ENCODE measurements at regions not wholly inside any gene's neighbourhood (a gene's known extent, or its start where the extent isn't known, plus 50 kb on each side); places are given as distances from the start of the nearest gene placed in this dataset.

- H3K79me2 ChIP-seq (ENCODE audit: insufficient read depth): no peaks in the 10 kb centered on the region
- ChIA-PET CTCF (interaction anchor here (1.6 kb wide), 1 partner anchor 18 kb away, joined by 3 read pairs; no protein-coding TSS in a partner anchor), POLR2A (no interaction called here)
- no peaks in the 10 kb centered on the region for H3K36me3 ChIP-seq (replicated peaks in 1 of 2; ENCODE audit: control insufficient read depth in 1 of 2, insufficient read depth in 2 of 2, low read length in 1 of 2)
- H4K20me1 ChIP-seq (ENCODE audit: insufficient read depth): no peaks in the 10 kb centered on the region
- DNase-seq: no peak
- no peaks in the 10 kb centered on the region for H3K9me3 ChIP-seq
- TF ChIP-seq FOXJ3 (CRISPR knock-in tag; IDR thresholded peaks at IDR 0.05) (no peak), SIN3A (IDR thresholded peaks at IDR 0.05; ENCODE audit: borderline replicate concordance, low read depth, low read length) (no peak), IRF3 (IDR thresholded peaks at IDR 0.05; ENCODE audit: low read depth, low read length) (no peak), USF2 (IDR thresholded peaks at IDR 0.05; ENCODE audit: borderline replicate concordance, low read depth, low read length) (no peak), EZH2phosphoT487 (IDR thresholded peaks at IDR 0.05; ENCODE audit: borderline replicate concordance, low read depth) (no peak), NFIC (IDR thresholded peaks at IDR 0.05; ENCODE audit: borderline replicate concordance) (no peak)
- 50% methylated on average over 2 of the region's 2 CpGs for WGBS (ENCODE audit: low lambda C conversion rate)
- no peaks in the 10 kb centered on the region for H3K27me3 ChIP-seq (ENCODE audit: insufficient read depth)
- no peak overlapping the region for H3K27ac ChIP-seq (ENCODE audit: low read depth in 2 of 2, low read length in 1 of 2)
- H3K9ac ChIP-seq: no peak overlapping the region
- no peaks in the 10 kb centered on the region for H3K9me2 ChIP-seq
- no peak overlapping the region for H2AFZ ChIP-seq (ENCODE audit: low read depth)
- H3K4me2 ChIP-seq: no peak overlapping the region
- no peaks in the 10 kb centered on the region for H3F3A ChIP-seq (replicated peaks; ENCODE audit: insufficient read depth)
- H3K4me3 ChIP-seq (ENCODE audit: low read depth in 2 of 2, low read length in 1 of 2): no peak overlapping the region
- H3K4me1 ChIP-seq (ENCODE audit: control insufficient read depth in 1 of 2, insufficient read depth in 2 of 2, low read depth in 1 of 2, low read length in 1 of 2): no peaks in the 10 kb centered on the region
These were observed 109.7 kb upstream of the OSMR start for GRCh38 chr5:38736089-38736488.

- H3K27ac ChIP-seq (ENCODE audit: low read depth in 2 of 2, low read length in 1 of 2): no peak overlapping the region
- ChIA-PET POLR2A (no interaction called here), CTCF (no interaction called here)
- no peak overlapping the region for H3K4me2 ChIP-seq
- 88% methylated on average over 6 of the region's 6 CpGs for WGBS (ENCODE audit: low lambda C conversion rate)
- TF ChIP-seq FOXM1 (IDR thresholded peaks at IDR 0.05; ENCODE audit: low read depth): no peak
- no peak for TF ChIP-seq GATA2 (CRISPR knock-in tag; IDR thresholded peaks at IDR 0.05)
- no peak for TF ChIP-seq POLR2AphosphoS5 (IDR thresholded peaks at IDR 0.05; ENCODE audit: low read depth, low read length)
- TF ChIP-seq CTCF (IDR thresholded peaks at IDR 0.05): no peak
- TF ChIP-seq SMC3 (IDR thresholded peaks at IDR 0.05; ENCODE audit: low read depth, low read length): no peak
- no peaks in the 10 kb centered on the region for H3K36me3 ChIP-seq (replicated peaks in 1 of 2; ENCODE audit: control insufficient read depth in 1 of 2, insufficient read depth in 2 of 2, low read length in 1 of 2)
- no peaks in the 10 kb centered on the region for H3F3A ChIP-seq (replicated peaks; ENCODE audit: insufficient read depth)
- no peaks in the 10 kb centered on the region for H3K4me1 ChIP-seq (ENCODE audit: control insufficient read depth in 1 of 2, insufficient read depth in 2 of 2, low read depth in 1 of 2, low read length in 1 of 2)
- no peaks in the 10 kb centered on the region for H3K9me3 ChIP-seq
- H3K9me2 ChIP-seq: no peaks in the 10 kb centered on the region
- H3K4me3 ChIP-seq (ENCODE audit: low read depth in 2 of 2, low read length in 1 of 2): no peak overlapping the region
- DNase-seq: no peak
- H4K20me1 ChIP-seq (ENCODE audit: insufficient read depth): no peaks in the 10 kb centered on the region
- no peak overlapping the region for H3K9ac ChIP-seq
- no peaks in the 10 kb centered on the region for H3K79me2 ChIP-seq (ENCODE audit: insufficient read depth)
- H3K27me3 ChIP-seq (ENCODE audit: insufficient read depth): no peaks in the 10 kb centered on the region
- H2AFZ ChIP-seq (ENCODE audit: low read depth): no peak overlapping the region
These were observed 107.8 kb upstream of the OSMR start for GRCh38 chr5:38737976-38738375.

Data from SK-N-SH (cell line).